ENCODE measurements at regions not wholly inside any gene's neighbourhood (a gene's known extent, or its start where the extent isn't known, plus 50 kb on each side); places are given as distances from the start of the nearest gene placed in this dataset.

DNA sequence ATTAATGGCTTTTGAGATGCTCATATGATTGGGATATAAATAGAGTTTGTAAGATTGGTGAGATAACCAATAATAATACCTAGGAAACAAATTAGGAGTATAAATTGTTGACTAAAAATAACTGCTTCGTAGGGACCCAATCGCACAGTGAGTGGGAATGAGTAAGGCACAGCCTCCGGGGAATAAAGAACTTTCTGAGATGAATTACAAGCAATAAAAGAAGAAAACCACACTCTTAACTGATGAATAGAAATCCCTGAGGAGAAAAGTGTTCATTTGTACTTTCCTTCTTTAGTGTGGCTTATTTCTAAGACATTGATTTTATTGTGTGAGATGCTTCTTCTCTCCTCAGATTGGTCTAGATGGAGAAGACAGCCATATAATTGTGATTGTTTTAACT is 443.4 kb upstream of the PRMT6 start:
- no peak for TF ChIP-seq POLR2AphosphoS5 (IDR thresholded peaks at IDR 0.05)
- TF ChIP-seq, protein P1, sequence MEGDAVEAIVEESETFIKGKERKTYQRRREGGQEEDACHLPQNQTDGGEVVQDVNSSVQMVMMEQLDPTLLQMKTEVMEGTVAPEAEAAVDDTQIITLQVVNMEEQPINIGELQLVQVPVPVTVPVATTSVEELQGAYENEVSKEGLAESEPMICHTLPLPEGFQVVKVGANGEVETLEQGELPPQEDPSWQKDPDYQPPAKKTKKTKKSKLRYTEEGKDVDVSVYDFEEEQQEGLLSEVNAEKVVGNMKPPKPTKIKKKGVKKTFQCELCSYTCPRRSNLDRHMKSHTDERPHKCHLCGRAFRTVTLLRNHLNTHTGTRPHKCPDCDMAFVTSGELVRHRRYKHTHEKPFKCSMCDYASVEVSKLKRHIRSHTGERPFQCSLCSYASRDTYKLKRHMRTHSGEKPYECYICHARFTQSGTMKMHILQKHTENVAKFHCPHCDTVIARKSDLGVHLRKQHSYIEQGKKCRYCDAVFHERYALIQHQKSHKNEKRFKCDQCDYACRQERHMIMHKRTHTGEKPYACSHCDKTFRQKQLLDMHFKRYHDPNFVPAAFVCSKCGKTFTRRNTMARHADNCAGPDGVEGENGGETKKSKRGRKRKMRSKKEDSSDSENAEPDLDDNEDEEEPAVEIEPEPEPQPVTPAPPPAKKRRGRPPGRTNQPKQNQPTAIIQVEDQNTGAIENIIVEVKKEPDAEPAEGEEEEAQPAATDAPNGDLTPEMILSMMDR (IDR thresholded peaks at IDR 0.05) = no peak
